ENCODE measurements at regions not wholly inside any gene's neighbourhood (a gene's known extent, or its start where the extent isn't known, plus 50 kb on each side); places are given as distances from the start of the nearest gene placed in this dataset.

DNA sequence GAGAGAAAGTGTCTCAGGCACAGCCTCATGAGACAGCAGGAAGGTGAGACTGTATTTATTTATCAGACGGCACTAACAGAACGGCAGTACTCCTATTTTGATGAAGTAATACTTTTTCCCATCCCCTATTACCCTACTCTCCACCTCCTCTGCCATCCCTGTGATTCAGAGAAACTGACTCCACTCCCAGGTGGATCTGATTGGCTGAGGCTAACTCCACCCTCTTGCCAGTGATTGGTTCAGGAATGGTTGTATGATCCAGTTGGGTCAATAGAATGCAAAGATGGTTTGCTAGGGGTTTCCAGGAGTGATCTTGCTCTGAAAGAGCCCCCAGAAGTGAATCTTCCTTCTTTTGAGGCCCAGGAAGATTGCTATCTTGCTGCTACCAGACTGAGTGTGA lies 65.9 kb upstream of the RCN1 start:
- Histone ChIP-seq H3K27me3 (no peaks in the 10 kb centered on the region), H3K4me3 (no peak overlapping the region), H3K36me3 (no peaks in the 10 kb centered on the region), H3K27ac (no peak overlapping the region), H3K9me3 (ENCODE audit: low read depth) (no peaks in the 10 kb centered on the region), H3K4me1 (ENCODE audit: low read depth) (no peaks in the 10 kb centered on the region)
- DNase-seq (ENCODE audit: low read depth in 1 of 2, low spot score in 1 of 2) = no peak
- TF ChIP-seq, protein P1, sequence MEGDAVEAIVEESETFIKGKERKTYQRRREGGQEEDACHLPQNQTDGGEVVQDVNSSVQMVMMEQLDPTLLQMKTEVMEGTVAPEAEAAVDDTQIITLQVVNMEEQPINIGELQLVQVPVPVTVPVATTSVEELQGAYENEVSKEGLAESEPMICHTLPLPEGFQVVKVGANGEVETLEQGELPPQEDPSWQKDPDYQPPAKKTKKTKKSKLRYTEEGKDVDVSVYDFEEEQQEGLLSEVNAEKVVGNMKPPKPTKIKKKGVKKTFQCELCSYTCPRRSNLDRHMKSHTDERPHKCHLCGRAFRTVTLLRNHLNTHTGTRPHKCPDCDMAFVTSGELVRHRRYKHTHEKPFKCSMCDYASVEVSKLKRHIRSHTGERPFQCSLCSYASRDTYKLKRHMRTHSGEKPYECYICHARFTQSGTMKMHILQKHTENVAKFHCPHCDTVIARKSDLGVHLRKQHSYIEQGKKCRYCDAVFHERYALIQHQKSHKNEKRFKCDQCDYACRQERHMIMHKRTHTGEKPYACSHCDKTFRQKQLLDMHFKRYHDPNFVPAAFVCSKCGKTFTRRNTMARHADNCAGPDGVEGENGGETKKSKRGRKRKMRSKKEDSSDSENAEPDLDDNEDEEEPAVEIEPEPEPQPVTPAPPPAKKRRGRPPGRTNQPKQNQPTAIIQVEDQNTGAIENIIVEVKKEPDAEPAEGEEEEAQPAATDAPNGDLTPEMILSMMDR (IDR thresholded peaks at IDR 0.05; ENCODE audit: low read depth, low read length) = no peak

DNA sequence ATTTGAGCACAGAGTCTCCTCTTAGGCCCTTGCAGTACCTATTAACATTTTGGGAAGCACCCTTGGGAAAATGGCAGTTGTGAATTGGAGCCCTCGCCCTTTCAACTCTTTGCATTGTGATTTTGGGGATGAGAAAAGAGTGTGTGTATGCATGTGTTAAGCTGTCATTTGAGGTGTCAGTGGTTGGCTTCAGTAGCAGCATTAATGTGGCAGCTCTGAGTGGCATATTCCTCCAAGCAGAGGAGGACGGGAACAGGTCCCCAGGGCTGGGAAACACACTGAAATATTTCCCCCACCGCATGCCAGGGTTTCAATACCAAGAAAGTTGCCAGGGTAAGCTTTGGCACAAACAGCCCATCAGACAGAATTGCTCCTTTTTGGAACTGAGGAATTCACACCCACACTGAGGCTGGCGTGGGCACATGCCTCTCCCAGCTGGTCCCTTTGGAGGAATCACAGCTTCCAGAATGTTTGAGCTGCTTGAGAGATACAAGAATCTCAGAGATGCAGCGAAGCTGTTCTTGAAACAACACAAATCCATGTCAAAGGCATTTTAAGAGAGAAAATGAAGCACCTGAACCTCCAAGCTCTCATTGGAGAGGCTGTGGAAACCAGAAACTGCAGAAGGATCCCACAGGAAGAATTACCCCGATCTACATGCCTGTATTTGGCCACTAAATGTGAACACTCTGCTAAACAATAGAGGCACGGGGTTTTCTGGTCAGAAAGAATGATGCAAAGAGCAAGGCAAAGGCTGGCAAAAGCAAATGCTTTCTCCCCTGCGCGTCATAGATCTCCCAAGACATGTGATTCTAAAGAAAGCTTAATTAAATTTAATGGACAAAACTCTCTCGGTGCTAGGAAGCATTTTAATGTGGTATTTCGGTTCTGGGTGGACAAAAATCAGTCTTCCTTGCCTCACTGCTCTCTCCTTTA lies 67.2 kb upstream of the RCN1 start:
- no peaks in the 10 kb centered on the region for H3K9me3 ChIP-seq (ENCODE audit: low read depth)
- no peak overlapping the region for H3K4me3 ChIP-seq
- no peaks in the 10 kb centered on the region for H3K36me3 ChIP-seq
- H3K27me3 ChIP-seq = no peaks in the 10 kb centered on the region
- DNase-seq (ENCODE audit: low read depth in 1 of 2, low spot score in 1 of 2) = no peak
- no peak overlapping the region for H3K27ac ChIP-seq
- H3K4me1 ChIP-seq (ENCODE audit: low read depth) = no peaks in the 10 kb centered on the region
- TF ChIP-seq, protein P1 (IDR thresholded peaks at IDR 0.05; ENCODE audit: low read depth, low read length) = no peak

DNA sequence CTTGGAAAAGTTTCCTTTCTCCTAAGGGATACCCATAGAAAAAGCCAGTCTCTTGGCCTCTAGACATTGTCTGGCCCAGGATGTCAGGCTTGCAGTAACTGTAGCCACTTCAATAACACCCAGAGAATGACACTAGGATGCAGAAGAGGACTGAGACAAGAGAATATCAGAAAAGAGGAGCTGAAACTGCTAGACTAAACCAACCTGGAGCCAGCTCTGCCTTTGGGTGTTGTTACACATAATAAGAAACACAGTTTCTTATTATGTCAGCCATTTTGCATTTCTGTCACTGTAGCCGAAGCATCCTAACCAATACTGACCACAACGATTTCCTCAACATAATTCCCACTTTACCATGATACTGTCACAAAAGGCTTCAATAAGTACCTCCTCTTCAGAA lies 72.2 kb upstream of the RCN1 start:
- Histone ChIP-seq H3K4me1 (ENCODE audit: low read depth) (no peaks in the 10 kb centered on the region), H3K27ac (no peak overlapping the region), H3K4me3 (no peak overlapping the region), H3K27me3 (no peaks in the 10 kb centered on the region), H3K36me3 (no peaks in the 10 kb centered on the region), H3K9me3 (ENCODE audit: low read depth) (no peaks in the 10 kb centered on the region)
- DNase-seq (ENCODE audit: low read depth in 1 of 2, low spot score in 1 of 2) = no peak
- TF ChIP-seq, protein P1 (IDR thresholded peaks at IDR 0.05; ENCODE audit: low read depth, low read length) = no peak

DNA sequence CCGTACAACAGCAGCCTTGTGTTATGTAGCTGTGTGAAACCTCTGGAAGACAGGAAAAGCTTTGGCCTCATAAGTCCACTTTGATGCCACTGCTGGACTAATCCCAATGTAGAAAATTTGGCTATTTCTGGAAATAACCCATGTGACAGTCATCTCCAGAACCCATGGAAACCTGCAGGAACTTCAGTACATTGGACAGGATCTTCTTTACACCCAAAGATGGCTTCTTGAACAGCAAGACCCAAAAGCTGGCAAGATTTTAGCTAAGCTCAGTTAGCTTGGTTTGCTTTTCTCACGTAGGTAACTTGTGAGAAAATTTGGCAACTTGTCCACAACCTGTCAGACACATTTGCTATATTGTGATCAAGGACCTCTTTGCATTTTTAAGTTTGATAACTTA lies 74.8 kb upstream of the RCN1 start:
- TF ChIP-seq, protein P1 (IDR thresholded peaks at IDR 0.05; ENCODE audit: low read depth, low read length) = no peak
- H3K27me3 ChIP-seq = no peaks in the 10 kb centered on the region
- no peak overlapping the region for H3K27ac ChIP-seq
- no peak overlapping the region for H3K4me3 ChIP-seq
- no peaks in the 10 kb centered on the region for H3K36me3 ChIP-seq
- H3K9me3 ChIP-seq (ENCODE audit: low read depth) = no peaks in the 10 kb centered on the region
- DNase-seq (ENCODE audit: low read depth in 1 of 2, low spot score in 1 of 2) = no peak
- no peaks in the 10 kb centered on the region for H3K4me1 ChIP-seq (ENCODE audit: low read depth)

DNA sequence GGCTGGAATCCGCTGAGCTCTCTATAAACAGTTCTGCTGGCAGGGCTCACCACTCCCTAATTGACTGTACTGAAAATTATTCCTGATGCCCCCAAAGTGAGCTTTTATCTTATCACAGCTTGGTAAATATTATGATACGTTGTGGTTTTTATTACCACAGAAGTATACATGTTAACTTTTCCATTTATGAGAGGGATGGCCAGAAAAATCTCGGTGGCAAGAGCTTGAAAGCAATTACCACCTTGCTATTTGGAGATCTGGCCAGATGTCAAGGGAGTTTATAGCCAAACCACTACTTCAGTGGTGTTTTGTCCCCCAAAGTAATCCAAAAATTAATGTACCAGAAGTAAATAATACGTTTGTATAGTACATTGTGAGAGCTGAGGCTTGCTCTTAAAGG lies 75.4 kb upstream of the RCN1 start:
- Histone ChIP-seq H3K9me3 (ENCODE audit: low read depth) (no peaks in the 10 kb centered on the region), H3K4me1 (ENCODE audit: low read depth) (no peaks in the 10 kb centered on the region), H3K27ac (no peak overlapping the region), H3K4me3 (no peak overlapping the region), H3K36me3 (no peaks in the 10 kb centered on the region), H3K27me3 (peaks cover 1% of the 10 kb centered on the region)
- DNase-seq (ENCODE audit: low read depth in 1 of 2, low spot score in 1 of 2) = no peak
- TF ChIP-seq, protein P1 (IDR thresholded peaks at IDR 0.05; ENCODE audit: low read depth, low read length) = no peak

Measured in cardiac muscle cell (in vitro differentiated cells and primary cell).